Adrenal gland (tissue), 9 donors: ENCODE measurements at regions not wholly inside any gene's neighbourhood (a gene's known extent, or its start where the extent isn't known, plus 50 kb on each side); places are given as distances from the start of the nearest gene placed in this dataset.

Experiments used
- DNase-seq, 7 donors: peaks; one replicate each; pipeline ENCODE4 v3.0.0-alpha.2; 2019 to 2020
- H3K27ac ChIP-seq, 5 donors: fragments of 200-600 bp; sonication (generic) in 4 of 5; 1 replicate in 3 of 5; 2 replicates in 2 of 5; pipeline versions ENCODE4 v1.5.1 to v1.8.0; 2016 to 2020; ENCODE audit warnings: mild to moderate bottlenecking in 1 of 5
- H3K27me3 ChIP-seq: fragments of 200-600 bp; 2 replicates; pipeline ENCODE4 v1.8.0; 2021
- H3K36me3 ChIP-seq, 2 donors: fragments of 200-600 bp; replicated peaks in 1 of 2; 1 replicate in 1 of 2; 2 replicates in 1 of 2; pipeline versions ENCODE4 v1.5.1 to v1.8.0; 2018 to 2022
- H3K4me1 ChIP-seq, 2 donors: fragments of 200-600 bp; replicated peaks in 1 of 2; 1 replicate in 1 of 2; 2 replicates in 1 of 2; pipeline versions ENCODE4 v1.5.1 to v1.8.0; 2018 to 2021
- H3K4me3 ChIP-seq, 4 donors: fragments of 200-600 bp; sonication (generic) in 3 of 4; one replicate each; pipeline ENCODE4 v1.5.1; 2016 to 2018
- H3K9me3 ChIP-seq, 3 donors: fragments of 200-600 bp; sonication (generic) in 1 of 3; replicated peaks in 1 of 3; 1 replicate in 2 of 3; 2 replicates in 1 of 3; pipeline versions ENCODE4 v1.5.1 to v1.8.0; 2016 to 2021
- CTCF ChIP-seq, 6 experiments: fragments of 450-650 bp in 4 of 6; fragments of 200-600 bp in 2 of 6; sonication (generic) in 1 of 6; IDR thresholded peaks; 1 replicate in 5 of 6; 2 replicates in 1 of 6; pipeline versions ENCODE4 v1.5.1 to v1.8.0; 2016 to 2021; ENCODE audit warnings: antibody characterized with exemption in 6 of 6, mild to moderate bottlenecking in 2 of 6, moderate library complexity in 1 of 6
- POLR2A ChIP-seq, 2 donors: fragments of 450-650 bp; IDR thresholded peaks; one replicate each; pipeline ENCODE4 v1.6.1; 2017; ENCODE audit warnings: antibody characterized with exemption in 2 of 2, mild to moderate bottlenecking in 2 of 2, moderate library complexity in 1 of 2
- WGBS, 4 donors: extraction: QIAGEN DNeasy Blood & Tissue Kit in 2 of 4; methylation state at CpG; one replicate each; pipeline versions ENCODE4 v1.1.5 to v1.1.7; 2013 to 2017; 5-methylcytosine and 5-hydroxymethylcytosine counted together
- intact Hi-C, 2 donors: fragments of 100-400 bp; cut with DNase I; formaldehyde crosslinking; loops; one replicate each; pipeline versions ENCODE4 v1.14.1 to v1.15.0; 2022 to 2023
- donor health status: healthy with polysubstance abuse.
- donor health status: Bipolar disorder and iron deficiency.
- donor health status: DM: yes; HTN: yes; CAD: no.
- donor health status: DM: no; HTN: no; CAD: no.
- donor health status: DM: no; HTN: no; CAD: no.

DNA sequence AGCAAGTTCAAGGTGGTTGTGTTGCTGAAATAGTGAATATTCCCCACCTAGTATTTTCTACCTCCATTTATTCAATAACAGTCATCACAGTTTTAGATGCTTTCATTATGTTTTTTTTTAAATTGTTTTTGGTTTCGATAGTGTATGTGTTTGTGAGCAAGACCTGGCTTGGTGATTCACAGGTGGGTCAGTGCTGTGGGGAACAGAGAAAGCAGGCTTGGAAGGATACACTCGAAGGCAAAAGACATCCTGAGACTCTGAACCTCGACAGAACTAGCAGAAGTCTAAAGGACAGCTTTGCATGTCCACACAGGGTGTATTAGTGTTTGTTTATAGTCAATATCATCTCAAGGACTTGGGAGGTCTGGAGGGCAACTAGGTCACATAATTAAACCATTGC, 551.5 kb downstream of the RIT2 start:
- no peak for DNase-seq
- WGBS, 4 donors: 68 to 85% (median 74%) methylated on average over 3 of the region's 3 CpGs
- Histone ChIP-seq H3K27ac (no peak overlapping the region), H3K27me3 (no peaks in the 10 kb centered on the region), H3K9me3 (no peaks in the 10 kb centered on the region), H3K36me3 (no peaks in the 10 kb centered on the region), H3K4me3 (no peak overlapping the region), H3K4me1 (no peaks in the 10 kb centered on the region)
- TF ChIP-seq POLR2A (IDR thresholded peaks at IDR 0.05) (no peak), CTCF (IDR thresholded peaks at IDR 0.05) (no peak)
- intact Hi-C loops: no loop called here

- WGBS, 4 donors: 70 to 100% (median 72%) methylated on average over 1 of the region's 1 CpG
- Histone ChIP-seq H3K4me3 (no peak overlapping the region), H3K27me3 (no peaks in the 10 kb centered on the region), H3K4me1 (no peaks in the 10 kb centered on the region), H3K9me3 (no peaks in the 10 kb centered on the region), H3K27ac (no peak overlapping the region), H3K36me3 (no peaks in the 10 kb centered on the region)
- no peak for DNase-seq
- intact Hi-C loops: no loop called here
- TF ChIP-seq POLR2A (IDR thresholded peaks at IDR 0.05) (no peak), CTCF (IDR thresholded peaks at IDR 0.05) (no peak)
Observed at GRCh38 chr18:42564761-42565160, 550.7 kb downstream of the RIT2 start.

DNA sequence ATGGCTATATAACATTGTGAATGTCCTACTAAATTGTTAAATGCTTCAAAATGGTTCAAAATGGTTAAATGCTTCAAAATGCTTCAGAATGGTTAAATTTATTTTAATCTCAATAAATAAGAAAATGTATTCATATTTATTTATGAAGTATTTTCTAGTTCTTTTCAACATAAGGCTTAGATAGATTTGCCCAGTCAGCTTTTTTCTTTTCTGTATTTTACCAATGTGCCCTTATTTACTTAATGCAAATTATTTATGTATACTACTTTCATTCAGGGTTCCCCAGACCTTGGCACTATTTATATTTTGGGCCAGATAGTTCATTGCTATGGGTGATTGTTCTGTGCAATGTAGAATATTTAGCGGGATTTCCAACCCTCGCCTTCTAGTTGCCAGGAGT, 546.7 kb downstream of the RIT2 start:
- TF ChIP-seq CTCF (IDR thresholded peaks at IDR 0.05) (no peak), POLR2A (IDR thresholded peaks at IDR 0.05) (no peak)
- DNase-seq: no peak
- Histone ChIP-seq H3K27ac (no peak overlapping the region), H3K4me3 (no peak overlapping the region), H3K9me3 (no peaks in the 10 kb centered on the region), H3K36me3 (no peaks in the 10 kb centered on the region), H3K27me3 (no peaks in the 10 kb centered on the region), H3K4me1 (no peaks in the 10 kb centered on the region)
- intact Hi-C loops: no loop called here
- WGBS, 4 donors: 93 to 100% (median 95%) methylated on average over 2 of the region's 2 CpGs

DNA sequence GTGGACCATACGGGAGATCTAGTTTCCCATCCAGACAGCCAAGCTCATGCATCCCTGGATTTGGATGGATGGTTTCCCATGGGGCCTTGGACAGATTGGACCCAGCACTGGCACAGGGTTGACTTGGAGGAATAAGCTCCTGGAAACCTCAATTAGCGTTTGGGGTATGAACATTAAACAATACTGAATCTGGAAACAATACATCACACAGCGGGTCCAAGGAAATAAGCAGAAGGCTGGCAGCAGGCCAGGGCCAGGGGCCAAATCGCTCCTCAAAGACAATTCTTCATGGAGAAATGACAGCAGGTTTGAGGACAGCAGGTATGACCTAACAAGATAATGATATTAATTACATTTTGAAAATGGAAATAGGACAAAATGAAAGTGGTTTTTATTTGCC, 540.6 kb downstream of the RIT2 start:
- Histone ChIP-seq H3K27me3 (no peaks in the 10 kb centered on the region), H3K4me1 (no peaks in the 10 kb centered on the region), H3K4me3 (no peak overlapping the region), H3K36me3 (no peaks in the 10 kb centered on the region), H3K27ac (no peak overlapping the region), H3K9me3 (no peaks in the 10 kb centered on the region)
- intact Hi-C loops: no loop called here
- DNase-seq: peak in 1 of 7 donors; percentile 59
- WGBS, 4 donors: 28 to 36% (median 32%) methylated on average over 4 of the region's 4 CpGs
- TF ChIP-seq POLR2A (IDR thresholded peaks at IDR 0.05) (no peak), CTCF (IDR thresholded peaks at IDR 0.05) (no peak)
